Muscle layer of colon (tissue), 2 donors: ENCODE measurements at regions not wholly inside any gene's neighbourhood (a gene's known extent, or its start where the extent isn't known, plus 50 kb on each side); places are given as distances from the start of the nearest gene placed in this dataset.

Source experiments
- H3K27ac ChIP-seq: one replicate; pipeline ENCODE4 v1.7.0; 2013; ENCODE audit warnings: low read depth, mild to moderate bottlenecking, low read length, moderate library complexity
- H3K27me3 ChIP-seq, 2 donors: one replicate each; pipeline ENCODE4 v1.7.0; 2013; ENCODE audit warnings: low read length in 2 of 2, mild to moderate bottlenecking in 2 of 2; ENCODE audit not compliant: insufficient read depth in 2 of 2, control insufficient read depth in 1 of 2
- H3K36me3 ChIP-seq: one replicate; pipeline ENCODE4 v1.7.0; 2013; ENCODE audit warnings: mild to moderate bottlenecking, low read length; ENCODE audit not compliant: insufficient read depth
- H3K4me1 ChIP-seq: one replicate; pipeline ENCODE4 v1.7.0; 2013; ENCODE audit warnings: mild to moderate bottlenecking, low read length; ENCODE audit not compliant: insufficient read depth
- H3K4me3 ChIP-seq, 2 donors: one replicate each; pipeline ENCODE4 v1.7.0; 2013; ENCODE audit warnings: low read length in 2 of 2, low read depth in 1 of 2, mild to moderate bottlenecking in 1 of 2, moderate library complexity in 1 of 2
- H3K9ac ChIP-seq: one replicate; pipeline ENCODE4 v1.7.0; 2013; ENCODE audit warnings: low read length
- H3K9me3 ChIP-seq: one replicate; pipeline ENCODE4 v1.7.0; 2013; ENCODE audit warnings: mild to moderate bottlenecking, low read length
- donor health status: abdominal sarcoma.
- donor health status: Adenocarcinoma of cecum.

DNA sequence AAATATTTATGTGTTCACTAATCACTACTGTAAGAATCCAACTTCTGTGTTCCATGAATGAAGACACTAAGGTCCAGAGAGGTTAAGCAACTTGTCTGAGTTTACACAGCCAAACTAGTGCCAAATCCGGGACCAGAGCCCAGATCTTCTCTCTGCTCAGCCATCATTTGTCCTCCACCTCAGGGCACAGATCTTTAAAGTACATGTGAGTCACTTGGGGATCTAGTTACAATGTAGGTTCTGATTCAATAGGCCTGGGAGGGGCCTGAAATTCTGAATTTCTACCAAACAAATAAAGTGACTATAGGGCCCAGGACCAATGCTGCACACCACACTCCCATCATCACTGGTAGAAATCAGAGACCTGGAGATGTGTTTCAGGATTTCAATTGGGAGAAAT, 162.9 kb downstream of the GXYLT1 start:
- Histone ChIP-seq H3K9me3 (no peaks in the 10 kb centered on the region), H3K36me3 (no peaks in the 10 kb centered on the region), H3K27me3 (no peaks in the 10 kb centered on the region), H3K4me1 (no peaks in the 10 kb centered on the region), H3K27ac (no peak overlapping the region), H3K4me3 (no peak overlapping the region), H3K9ac (no peak overlapping the region)

DNA sequence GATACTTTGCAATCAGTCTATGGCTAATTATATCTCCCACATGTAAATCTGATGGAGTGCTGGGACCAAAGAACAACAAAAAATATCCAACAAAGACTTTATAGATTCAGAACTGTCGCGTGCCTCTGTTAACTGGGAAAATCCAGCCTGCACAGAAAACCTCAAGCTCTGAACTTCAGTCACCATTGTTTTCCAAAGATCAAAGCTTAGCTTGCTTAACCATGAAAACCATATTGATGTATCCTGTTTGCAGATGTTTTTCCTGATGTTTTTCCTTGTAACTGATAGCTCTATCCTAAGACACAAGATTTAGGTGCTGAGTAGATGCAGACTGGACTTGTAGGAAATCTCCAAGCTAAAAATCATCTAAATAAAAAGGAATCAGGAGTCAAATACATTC, 163.7 kb downstream of the GXYLT1 start:
- Histone ChIP-seq H3K36me3 (no peaks in the 10 kb centered on the region), H3K4me1 (no peaks in the 10 kb centered on the region), H3K9ac (no peak overlapping the region), H3K9me3 (no peaks in the 10 kb centered on the region), H3K27me3 (no peaks in the 10 kb centered on the region), H3K4me3 (no peak overlapping the region), H3K27ac (no peak overlapping the region)

DNA sequence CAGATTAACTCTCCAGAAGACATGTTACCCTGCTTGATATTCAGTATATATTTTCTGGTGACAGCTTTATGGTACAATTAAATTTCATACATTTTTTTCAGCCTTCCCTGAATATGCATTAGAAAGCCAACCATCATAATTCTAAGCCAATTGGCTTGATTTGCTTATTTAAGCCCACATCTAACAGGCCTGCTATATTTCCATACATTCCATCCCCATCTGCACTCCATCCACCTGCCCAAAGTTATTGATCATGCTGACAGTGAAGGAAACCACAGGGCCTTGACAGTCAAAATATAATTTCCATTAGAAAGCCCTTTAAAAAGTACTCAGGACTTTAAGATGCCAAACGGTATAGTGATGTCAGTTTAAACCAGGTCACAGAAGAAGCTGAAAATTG, 164.3 kb downstream of the GXYLT1 start:
- Histone ChIP-seq H3K4me1 (no peaks in the 10 kb centered on the region), H3K27ac (no peak overlapping the region), H3K36me3 (no peaks in the 10 kb centered on the region), H3K4me3 (no peak overlapping the region), H3K9me3 (no peaks in the 10 kb centered on the region), H3K27me3 (no peaks in the 10 kb centered on the region), H3K9ac (no peak overlapping the region)

DNA sequence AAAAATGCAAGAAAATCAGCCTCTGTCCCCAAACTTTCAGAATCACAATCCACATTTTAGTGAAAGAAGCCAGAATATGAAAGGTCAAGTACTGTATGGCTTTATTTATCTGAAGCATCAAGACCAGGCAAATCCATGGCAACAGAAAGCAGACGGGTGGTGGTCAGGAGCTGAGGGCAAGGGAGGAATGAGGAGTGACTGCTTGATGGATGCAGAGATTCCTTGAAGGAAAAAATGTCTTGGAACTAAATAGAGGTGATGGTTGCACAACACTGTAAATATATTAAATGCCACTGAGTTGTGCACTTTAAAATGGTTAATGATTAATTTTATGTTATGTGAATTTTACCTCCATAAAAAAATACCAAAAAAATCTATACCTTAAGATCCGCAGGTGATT, 165.1 kb downstream of the GXYLT1 start:
- no peaks in the 10 kb centered on the region for H3K4me1 ChIP-seq
- H3K27me3 ChIP-seq = no peaks in the 10 kb centered on the region
- no peak overlapping the region for H3K9ac ChIP-seq
- no peaks in the 10 kb centered on the region for H3K36me3 ChIP-seq
- H3K4me3 ChIP-seq = no peak overlapping the region
- no peak overlapping the region for H3K27ac ChIP-seq
- no peaks in the 10 kb centered on the region for H3K9me3 ChIP-seq

DNA sequence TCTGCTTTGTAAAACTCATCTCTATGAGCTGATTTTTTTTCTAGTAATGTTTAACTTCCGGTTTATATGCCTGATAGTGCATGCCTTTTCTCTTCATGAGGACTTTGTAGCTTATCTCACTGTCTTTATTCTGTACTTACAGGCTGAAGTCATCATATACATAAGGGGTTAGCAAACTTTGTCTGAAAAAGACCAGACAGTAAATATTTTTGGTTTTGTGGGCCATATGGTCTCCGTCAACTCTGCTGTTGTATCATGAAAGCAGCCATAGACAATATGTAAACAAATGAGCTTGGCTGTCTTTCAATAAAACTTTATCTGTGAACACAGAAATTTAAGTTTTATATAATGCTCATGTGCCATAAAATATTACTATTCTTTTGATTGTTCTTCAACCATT, 172.1 kb downstream of the GXYLT1 start:
- Histone ChIP-seq H3K9me3 (no peaks in the 10 kb centered on the region), H3K27me3 (no peaks in the 10 kb centered on the region), H3K4me1 (peaks cover 4% of the 10 kb centered on the region), H3K9ac (no peak overlapping the region), H3K27ac (no peak overlapping the region), H3K36me3 (no peaks in the 10 kb centered on the region), H3K4me3 (no peak overlapping the region)

DNA sequence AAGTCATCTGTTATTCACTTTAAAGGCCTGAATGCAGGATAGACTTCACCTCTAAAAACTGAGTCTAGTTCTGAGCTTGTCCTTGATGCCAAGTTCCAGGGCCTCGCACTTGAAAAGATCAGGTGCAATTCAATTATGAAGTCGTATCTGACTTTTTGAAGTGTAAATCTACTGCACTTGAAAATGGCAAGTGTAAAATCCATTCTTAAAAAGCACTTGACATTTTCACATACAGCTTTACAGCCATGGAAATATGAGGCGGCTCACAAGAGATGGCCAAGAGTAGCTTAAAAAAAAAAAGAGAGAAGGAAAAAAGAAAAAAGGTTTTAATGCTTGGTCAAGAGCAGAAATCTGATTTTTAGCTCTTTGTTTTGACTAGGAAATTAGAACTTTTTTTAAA, 172.5 kb downstream of the GXYLT1 start:
- H3K27me3 ChIP-seq = no peaks in the 10 kb centered on the region
- no peak overlapping the region for H3K4me3 ChIP-seq
- no peaks in the 10 kb centered on the region for H3K9me3 ChIP-seq
- H3K27ac ChIP-seq = no peak overlapping the region
- H3K36me3 ChIP-seq = no peaks in the 10 kb centered on the region
- no peak overlapping the region for H3K9ac ChIP-seq
- peaks cover 4% of the 10 kb centered on the region for H3K4me1 ChIP-seq

DNA sequence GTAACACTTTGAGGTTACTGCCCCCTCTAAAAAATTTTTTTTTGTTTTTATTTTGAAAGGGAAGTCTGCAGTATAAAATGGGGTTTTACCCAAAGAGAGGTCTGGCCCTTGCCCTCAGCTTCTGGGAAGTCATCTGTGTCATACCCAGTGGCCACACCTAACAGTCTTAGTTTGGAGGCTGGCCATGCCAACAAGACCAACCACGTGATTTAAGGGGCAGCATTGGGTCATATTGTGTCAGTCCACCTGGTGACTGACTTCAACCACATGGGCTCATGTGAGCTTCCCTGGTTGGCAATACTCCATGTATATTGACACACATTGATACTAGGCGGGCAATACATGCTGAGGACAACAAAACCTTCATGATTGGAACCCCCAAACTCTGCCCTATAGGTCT, 173.9 kb downstream of the GXYLT1 start:
- Histone ChIP-seq H3K4me3 (no peak overlapping the region), H3K27ac (no peak overlapping the region), H3K27me3 (no peaks in the 10 kb centered on the region), H3K9ac (no peak overlapping the region), H3K9me3 (no peaks in the 10 kb centered on the region), H3K4me1 (peaks cover 4% of the 10 kb centered on the region), H3K36me3 (no peaks in the 10 kb centered on the region)

DNA sequence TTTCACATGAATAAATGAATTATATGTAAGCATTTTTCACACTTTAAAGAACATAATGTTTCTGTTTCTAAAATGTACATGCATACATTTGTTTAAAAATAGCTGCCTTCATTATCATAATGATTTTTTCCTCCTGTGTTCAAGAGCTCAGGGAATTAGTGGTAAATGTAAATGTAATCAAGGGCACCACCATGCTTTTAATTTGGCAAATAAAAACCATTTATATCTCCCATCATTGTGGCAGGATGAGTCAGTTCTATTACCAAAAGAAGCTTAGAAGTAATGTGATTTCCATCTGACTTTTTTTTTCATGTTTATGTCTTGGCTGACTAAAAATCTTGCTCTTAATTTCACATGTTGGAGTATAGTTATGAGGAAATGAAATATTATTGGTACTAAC, 176.1 kb downstream of the GXYLT1 start:
- H3K27me3 ChIP-seq = no peaks in the 10 kb centered on the region
- no peaks in the 10 kb centered on the region for H3K9me3 ChIP-seq
- peaks cover 4% of the 10 kb centered on the region for H3K4me1 ChIP-seq
- no peaks in the 10 kb centered on the region for H3K36me3 ChIP-seq
- H3K27ac ChIP-seq = no peak overlapping the region
- no peak overlapping the region for H3K4me3 ChIP-seq
- H3K9ac ChIP-seq = no peak overlapping the region

DNA sequence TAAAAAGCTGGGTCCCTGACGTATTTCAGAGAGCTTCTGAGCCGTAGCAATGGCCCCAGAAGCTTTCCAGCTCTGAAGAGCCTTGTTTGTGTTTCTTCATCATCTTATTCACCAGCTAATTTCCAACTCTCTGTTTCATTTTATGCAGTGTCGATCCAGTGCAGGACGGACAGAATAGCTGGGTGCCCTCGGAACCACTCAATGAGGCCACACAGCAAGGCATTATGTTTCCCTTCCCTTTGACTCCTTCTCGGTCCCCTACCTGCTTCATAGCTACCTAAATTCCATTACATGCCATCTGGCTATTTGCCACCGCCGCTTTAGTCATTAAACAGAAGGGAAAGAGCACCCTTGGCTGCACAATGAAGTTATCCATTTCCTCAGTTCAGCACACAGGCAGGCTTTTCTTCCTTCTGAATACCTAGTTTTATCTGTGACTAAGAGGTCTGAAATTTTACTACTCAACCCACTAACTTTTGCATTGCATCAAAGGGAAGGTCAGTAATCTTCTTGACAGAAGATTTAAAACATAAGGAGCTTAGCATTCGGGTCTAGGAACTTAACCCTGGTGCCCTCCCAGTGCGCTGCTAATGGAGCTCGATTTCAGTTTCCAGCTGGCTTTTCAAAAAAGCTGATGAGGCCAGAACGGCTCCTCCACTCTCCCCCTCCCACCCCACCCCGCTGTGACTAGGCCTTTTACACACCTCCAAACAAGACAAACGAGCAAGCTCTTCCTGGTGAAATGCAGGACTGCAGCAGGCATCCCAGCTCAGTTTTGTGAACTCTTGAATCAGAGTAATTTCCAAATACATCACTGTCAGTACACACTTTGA, 176.8 kb downstream of the GXYLT1 start:
- H3K27ac ChIP-seq = no peak overlapping the region
- no peak overlapping the region for H3K4me3 ChIP-seq
- H3K4me1 ChIP-seq = peaks cover 4% of the 10 kb centered on the region

DNA sequence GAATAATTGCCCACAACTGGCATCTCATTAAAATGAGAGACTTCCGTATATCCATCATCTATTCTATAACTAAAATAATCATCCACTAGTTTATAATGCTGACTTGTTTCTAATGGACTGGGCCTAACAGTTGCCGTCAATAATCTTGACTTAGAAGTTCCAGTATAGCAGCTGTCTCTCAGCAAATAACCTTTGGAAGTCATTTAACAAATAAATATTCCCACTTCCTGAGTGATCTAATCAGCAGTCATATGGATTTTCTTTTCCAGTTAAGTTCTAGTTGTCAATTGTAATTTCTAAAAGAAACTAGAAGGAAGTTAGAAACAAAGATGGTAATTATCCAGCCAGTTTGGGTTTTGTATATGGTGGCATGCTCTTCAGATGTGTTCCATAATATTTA, 177.8 kb downstream of the GXYLT1 start:
- peaks cover 11% of the 10 kb centered on the region for H3K4me1 ChIP-seq
- no peaks in the 10 kb centered on the region for H3K36me3 ChIP-seq
- H3K27me3 ChIP-seq = no peaks in the 10 kb centered on the region
- no peaks in the 10 kb centered on the region for H3K9me3 ChIP-seq
- H3K27ac ChIP-seq = no peak overlapping the region
- H3K4me3 ChIP-seq = no peak overlapping the region
- no peak overlapping the region for H3K9ac ChIP-seq

More for the DNA sequence above, 176.8 kb downstream of the GXYLT1 start:
- Histone ChIP-seq H3K9me3 (no peaks in the 10 kb centered on the region), H3K27me3 (no peaks in the 10 kb centered on the region), H3K9ac (no peak overlapping the region), H3K36me3 (no peaks in the 10 kb centered on the region)

DNA sequence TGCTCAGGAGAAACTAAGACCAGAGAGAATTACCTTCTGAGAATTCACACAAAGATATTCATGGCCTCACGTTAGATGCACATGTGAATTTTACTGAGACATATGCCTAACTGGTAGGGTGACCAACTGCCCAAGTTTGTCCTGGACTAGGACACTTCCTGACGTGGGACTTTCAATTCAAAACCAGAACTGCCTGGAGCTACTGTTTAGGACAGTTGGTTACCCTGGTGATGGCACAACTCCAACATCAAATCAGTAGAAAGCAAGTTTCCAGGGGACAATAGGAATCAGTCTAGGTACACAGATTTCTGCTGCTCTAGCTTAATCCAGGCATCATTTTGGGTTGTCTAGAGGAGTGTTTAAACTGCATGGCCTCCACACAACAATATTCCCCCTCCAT, 178.7 kb downstream of the GXYLT1 start:
- no peak overlapping the region for H3K9ac ChIP-seq
- H3K27me3 ChIP-seq = no peaks in the 10 kb centered on the region
- H3K27ac ChIP-seq = no peak overlapping the region
- H3K36me3 ChIP-seq = no peaks in the 10 kb centered on the region
- peaks cover 12% of the 10 kb centered on the region for H3K4me1 ChIP-seq
- no peak overlapping the region for H3K4me3 ChIP-seq
- H3K9me3 ChIP-seq = no peaks in the 10 kb centered on the region

DNA sequence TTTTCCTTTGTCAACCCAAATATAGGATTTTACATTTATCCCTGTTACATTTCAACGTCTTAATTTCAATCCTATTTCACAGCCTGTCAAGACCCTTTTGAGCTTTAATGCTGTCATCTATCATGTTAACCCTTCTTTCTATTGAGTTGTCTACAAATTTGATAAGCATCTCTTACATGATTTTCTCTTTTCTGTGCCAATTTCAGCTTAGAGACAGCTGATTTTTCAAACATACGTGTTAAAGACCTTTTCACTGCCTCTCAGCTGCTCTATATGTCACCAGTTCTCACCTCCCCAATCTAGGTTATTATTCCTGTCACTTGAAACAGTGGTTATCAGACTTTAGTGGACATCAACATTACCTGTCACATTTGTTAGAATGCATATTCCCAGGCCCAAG, 181.3 kb downstream of the GXYLT1 start:
- H3K4me1 ChIP-seq = peaks cover 12% of the 10 kb centered on the region
- H3K9ac ChIP-seq = no peak overlapping the region
- H3K36me3 ChIP-seq = no peaks in the 10 kb centered on the region
- H3K27me3 ChIP-seq = no peaks in the 10 kb centered on the region
- no peak overlapping the region for H3K27ac ChIP-seq
- no peak overlapping the region for H3K4me3 ChIP-seq
- no peaks in the 10 kb centered on the region for H3K9me3 ChIP-seq
